ENCODE measurements at regions not wholly inside any gene's neighbourhood (a gene's known extent, or its start where the extent isn't known, plus 50 kb on each side); places are given as distances from the start of the nearest gene placed in this dataset.

- no peak for TF ChIP-seq CTCF (IDR thresholded peaks at IDR 0.05 in 2 of 3, conservative IDR thresholded peaks at IDR 0.05 in 1 of 3; ENCODE audit: insufficient read depth in 2 of 3, low read depth in 1 of 3, low read length in 3 of 3)
- no peak for TF ChIP-seq HMG20A (CRISPR knock-in tag; conservative IDR thresholded peaks at IDR 0.05)
- no peak for TF ChIP-seq GTF2F1 (IDR thresholded peaks at IDR 0.05; ENCODE audit: low read depth, low read length)
- TF ChIP-seq KLF10 (CRISPR knock-in tag; IDR thresholded peaks at IDR 0.05): no peak
- no peak for TF ChIP-seq ZBTB34 (CRISPR knock-in tag; IDR thresholded peaks at IDR 0.05)
- no peak for TF ChIP-seq SRF (CRISPR knock-in tag; IDR thresholded peaks at IDR 0.05)
- no peak for TF ChIP-seq HMG20B (CRISPR knock-in tag; IDR thresholded peaks at IDR 0.05)
- TF ChIP-seq POLR2A (conservative IDR thresholded peaks at IDR 0.05): no peak
- TF ChIP-seq BACH1 (tag; IDR thresholded peaks at IDR 0.05): no peak
Observed at GRCh38 chr10:4719036-4719435, 107.0 kb upstream of the AKR1E2 start.

Data from K562 (cell line).